Mesenchymal stem cell (in vitro differentiated cells and primary cell): ENCODE measurements at regions not wholly inside any gene's neighbourhood (a gene's known extent, or its start where the extent isn't known, plus 50 kb on each side); places are given as distances from the start of the nearest gene placed in this dataset.

Experiments used
- DNase-seq: peaks from one replicate; pipeline ENCODE4 v3.0.0-alpha.2; 2013
- H2AFZ ChIP-seq: one replicate; pipeline ENCODE4 v1.6.1; 2013; ENCODE audit warnings: low read depth, mild to moderate bottlenecking, control low read depth, inconsistent platforms, low read length, moderate library complexity
- H2AK5ac ChIP-seq: 2 replicates; pipeline ENCODE4 v1.6.1; 2013; ENCODE audit warnings: low read length, moderate library complexity, mild to moderate bottlenecking, inconsistent platforms; ENCODE audit not compliant: severe bottlenecking
- H2BK120ac ChIP-seq: one replicate; pipeline ENCODE4 v1.6.1; 2013; ENCODE audit warnings: low read depth, mild to moderate bottlenecking, inconsistent platforms, low read length, moderate library complexity
- H2BK12ac ChIP-seq, 2 experiments: one replicate each; pipeline ENCODE4 v1.6.1; 2013; ENCODE audit warnings: inconsistent platforms in 2 of 2, low read length in 2 of 2, mild to moderate bottlenecking in 2 of 2, moderate library complexity in 2 of 2, control low read depth in 1 of 2
- H2BK15ac ChIP-seq: one replicate; pipeline ENCODE4 v1.6.1; 2013; ENCODE audit warnings: mild to moderate bottlenecking, low read depth, inconsistent platforms; ENCODE audit not compliant: poor library complexity, severe bottlenecking
- H2BK5ac ChIP-seq: 2 replicates; pipeline ENCODE4 v1.6.1; 2013; ENCODE audit warnings: low read depth, mild to moderate bottlenecking, low read length, control low read depth, inconsistent platforms; ENCODE audit not compliant: poor library complexity, severe bottlenecking
- H3K14ac ChIP-seq, 2 experiments: one replicate each; pipeline ENCODE4 v1.6.1; 2013; ENCODE audit warnings: inconsistent platforms in 2 of 2, low read length in 2 of 2, control low read depth in 1 of 2, mild to moderate bottlenecking in 1 of 2, moderate library complexity in 1 of 2
- H3K18ac ChIP-seq, 2 experiments: one replicate each; pipeline ENCODE4 v1.6.1; 2013; ENCODE audit warnings: inconsistent platforms in 2 of 2, low read length in 2 of 2, control low read depth in 1 of 2, low read depth in 1 of 2, mild to moderate bottlenecking in 1 of 2
- H3K23ac ChIP-seq, 2 experiments: one replicate each; pipeline ENCODE4 v1.6.1; 2013; ENCODE audit warnings: inconsistent platforms in 2 of 2, low read length in 2 of 2, mild to moderate bottlenecking in 2 of 2, moderate library complexity in 2 of 2, control low read depth in 1 of 2
- H3K27ac ChIP-seq: 2 replicates; pipeline ENCODE4 v1.5.1; 2013; ENCODE audit warnings: mild to moderate bottlenecking, moderate library complexity, low read length, control low read depth, inconsistent platforms; ENCODE audit not compliant: poor library complexity, severe bottlenecking
- H3K27me3 ChIP-seq, 2 experiments: 2 replicates each; pipeline versions ENCODE4 v1.6.1 to v1.7.0; 2013; ENCODE audit warnings: low read length in 2 of 2, mild to moderate bottlenecking in 2 of 2, moderate library complexity in 2 of 2, control low read depth in 1 of 2, inconsistent platforms in 1 of 2; ENCODE audit not compliant: control insufficient read depth in 1 of 2, insufficient read depth in 1 of 2
- H3K36me3 ChIP-seq, 2 experiments: 2 replicates each; pipeline versions ENCODE4 v1.6.1 to v1.7.0; 2013; ENCODE audit warnings: low read length in 2 of 2, control low read depth in 1 of 2, inconsistent platforms in 1 of 2, low read depth in 1 of 2, mild to moderate bottlenecking in 1 of 2; ENCODE audit not compliant: insufficient read depth in 2 of 2, control insufficient read depth in 1 of 2
- H3K4ac ChIP-seq, 2 experiments: one replicate each; pipeline ENCODE4 v1.6.1; 2013; ENCODE audit warnings: inconsistent platforms in 2 of 2, low read length in 2 of 2, mild to moderate bottlenecking in 2 of 2, moderate library complexity in 2 of 2, control low read depth in 1 of 2, low read depth in 1 of 2
- H3K4me1 ChIP-seq: 2 replicates; pipeline ENCODE4 v1.6.1; 2013; ENCODE audit warnings: low read depth, low read length, control low read depth; ENCODE audit not compliant: control insufficient read depth, insufficient read depth
- H3K4me2 ChIP-seq: 2 replicates; pipeline ENCODE4 v1.6.1; 2013; ENCODE audit warnings: low read length, mild to moderate bottlenecking, inconsistent platforms; ENCODE audit not compliant: poor library complexity, severe bottlenecking
- H3K4me3 ChIP-seq, 2 experiments: 2 replicates each; pipeline versions ENCODE4 v1.5.1 to v1.7.0; 2013; ENCODE audit warnings: low read length in 2 of 2, mild to moderate bottlenecking in 2 of 2, control low read depth in 1 of 2, low read depth in 1 of 2; ENCODE audit not compliant: insufficient read depth in 1 of 2
- H3K79me1 ChIP-seq: replicated peaks from 2 replicates; pipeline ENCODE4 v1.6.1; 2013; ENCODE audit warnings: mild to moderate bottlenecking, control low read depth, low read length, inconsistent platforms; ENCODE audit not compliant: poor library complexity, severe bottlenecking
- H3K9ac ChIP-seq: 2 replicates; pipeline ENCODE4 v1.7.0; 2013; ENCODE audit warnings: mild to moderate bottlenecking, low read length, moderate library complexity
- H3K9me3 ChIP-seq: 2 replicates; pipeline ENCODE4 v1.7.0; 2013; ENCODE audit warnings: mild to moderate bottlenecking, low read length; ENCODE audit not compliant: control insufficient read depth
- H4K8ac ChIP-seq: one replicate; pipeline ENCODE4 v1.6.1; 2013; ENCODE audit warnings: inconsistent platforms, mild to moderate bottlenecking, low read length, moderate library complexity
- H4K91ac ChIP-seq: one replicate; pipeline ENCODE4 v1.6.1; 2013; ENCODE audit warnings: mild to moderate bottlenecking, low read length, inconsistent platforms
- WGBS: methylation state at CpG from one replicate; pipeline ENCODE4 v1.1.7; 2013; ENCODE audit warnings: mixed read lengths; 5-methylcytosine and 5-hydroxymethylcytosine counted together

GRCh38 chr10:120132811-120133210 lies 240.3 kb downstream of the SEC23IP start:
- no peak overlapping the region for H3K23ac ChIP-seq
- H3K4me2 ChIP-seq = no peak overlapping the region
- WGBS = 63% methylated on average over 4 of the region's 5 CpGs
- H3K4me1 ChIP-seq = no peaks in the 10 kb centered on the region
- H3K36me3 ChIP-seq = no peaks in the 10 kb centered on the region
- no peak overlapping the region for H3K4ac ChIP-seq
- no peak overlapping the region for H3K9ac ChIP-seq
- no peak overlapping the region for H2BK5ac ChIP-seq
- H2AK5ac ChIP-seq = no peak overlapping the region
- no peak overlapping the region for H2BK12ac ChIP-seq
- no peak overlapping the region for H2BK15ac ChIP-seq
- no peaks in the 10 kb centered on the region for H3K79me1 ChIP-seq
- H3K27ac ChIP-seq = no peak overlapping the region
- no peak overlapping the region for H2BK120ac ChIP-seq
- peaks cover 5% of the 10 kb centered on the region for H3K9me3 ChIP-seq
- H4K91ac ChIP-seq = no peak overlapping the region
- H3K18ac ChIP-seq = no peak overlapping the region
- peaks cover 0 to 3% of the 10 kb centered on the region in 2 experiments for H3K27me3 ChIP-seq
- H3K14ac ChIP-seq = no peak overlapping the region
- H3K4me3 ChIP-seq = no peak overlapping the region
- no peak overlapping the region for H2AFZ ChIP-seq
- H4K8ac ChIP-seq = no peak overlapping the region
- no peak for DNase-seq

GRCh38 chr10:120138689-120139088 lies 246.2 kb downstream of the SEC23IP start:
- no peak overlapping the region for H3K4ac ChIP-seq
- H3K23ac ChIP-seq = no peak overlapping the region
- no peaks in the 10 kb centered on the region for H3K36me3 ChIP-seq
- H3K27ac ChIP-seq = no peak overlapping the region
- H4K8ac ChIP-seq = no peak overlapping the region
- no peak overlapping the region for H4K91ac ChIP-seq
- no peak overlapping the region for H2AFZ ChIP-seq
- H3K79me1 ChIP-seq = no peaks in the 10 kb centered on the region
- WGBS = 90% methylated on average over 3 of the region's 3 CpGs
- DNase-seq = no peak
- peaks cover 5% of the 10 kb centered on the region for H3K9me3 ChIP-seq
- no peak overlapping the region for H2AK5ac ChIP-seq
- no peaks in the 10 kb centered on the region for H3K27me3 ChIP-seq
- no peak overlapping the region for H3K4me3 ChIP-seq
- H3K9ac ChIP-seq = no peak overlapping the region
- H2BK15ac ChIP-seq = no peak overlapping the region
- no peak overlapping the region for H2BK5ac ChIP-seq
- no peak overlapping the region for H3K14ac ChIP-seq
- H2BK12ac ChIP-seq = no peak overlapping the region
- H3K4me1 ChIP-seq = no peaks in the 10 kb centered on the region
- H2BK120ac ChIP-seq = no peak overlapping the region
- H3K4me2 ChIP-seq = no peak overlapping the region
- no peak overlapping the region for H3K18ac ChIP-seq

GRCh38 chr10:120145107-120145506 lies 252.6 kb downstream of the SEC23IP start:
- Histone ChIP-seq H2BK12ac (no peak overlapping the region), H3K4me1 (no peaks in the 10 kb centered on the region), H2BK120ac (no peak overlapping the region), H3K79me1 (no peaks in the 10 kb centered on the region), H3K4me3 (no peak overlapping the region), H3K27me3 (no peaks in the 10 kb centered on the region), H3K27ac (no peak overlapping the region), H3K4ac (no peak overlapping the region), H3K9me3 (no peaks in the 10 kb centered on the region), H4K8ac (no peak overlapping the region), H2AK5ac (no peak overlapping the region), H3K23ac (no peak overlapping the region), H3K36me3 (no peaks in the 10 kb centered on the region), H4K91ac (no peak overlapping the region), H2BK15ac (no peak overlapping the region), H2BK5ac (no peak overlapping the region), H2AFZ (no peak overlapping the region), H3K14ac (no peak overlapping the region), H3K18ac (no peak overlapping the region), H3K4me2 (no peak overlapping the region), H3K9ac (no peak overlapping the region)
- DNase-seq = no peak
- 82% methylated on average over 5 of the region's 5 CpGs for WGBS

DNA sequence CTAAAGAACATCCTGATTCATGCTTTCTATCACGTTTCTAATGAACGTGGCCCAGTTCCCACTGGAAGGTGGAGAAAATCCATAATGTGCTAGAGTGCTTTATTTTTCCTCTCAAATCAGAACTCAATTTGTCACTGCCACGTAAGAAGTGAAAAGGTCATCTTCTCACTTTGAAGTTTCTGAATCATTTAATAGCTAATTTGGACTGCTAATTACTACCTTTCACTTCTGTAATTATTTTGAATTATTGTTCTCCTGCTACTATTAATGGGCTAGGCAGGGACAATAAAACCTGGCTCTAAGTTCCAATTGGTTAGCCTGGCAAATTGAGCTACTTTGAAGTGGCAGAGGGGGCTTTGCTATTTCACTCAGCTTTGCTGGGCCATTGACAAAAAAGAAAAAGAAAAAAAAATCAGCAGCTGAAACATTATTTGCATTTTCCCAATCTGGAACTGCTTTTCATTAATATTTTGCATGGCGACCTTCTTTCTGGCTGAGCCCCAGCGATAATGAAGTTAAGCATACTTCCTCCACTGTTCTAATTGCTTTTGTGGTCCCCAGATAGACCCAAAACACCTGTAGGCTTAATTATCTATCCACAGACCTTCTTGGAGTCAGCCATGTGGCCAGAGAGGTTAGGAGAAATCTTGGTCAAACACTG lies 264.2 kb downstream of the SEC23IP start:
- 73% methylated on average over 5 of the region's 5 CpGs for WGBS
- Histone ChIP-seq H3K18ac (no peak overlapping the region), H3K4ac (no peak overlapping the region), H3K9me3 (no peaks in the 10 kb centered on the region), H2BK120ac (no peak overlapping the region), H4K8ac (no peak overlapping the region), H2BK12ac (no peak overlapping the region), H2AFZ (no peak overlapping the region), H3K14ac (no peak overlapping the region), H3K27ac (no peak overlapping the region), H3K79me1 (no peaks in the 10 kb centered on the region), H3K23ac (no peak overlapping the region), H2BK5ac (no peak overlapping the region), H3K4me1 (no peaks in the 10 kb centered on the region), H4K91ac (no peak overlapping the region), H3K9ac (no peak overlapping the region), H3K27me3 (no peaks in the 10 kb centered on the region), H3K4me2 (no peak overlapping the region), H3K4me3 (no peak overlapping the region), H2BK15ac (no peak overlapping the region), H2AK5ac (no peak overlapping the region), H3K36me3 (no peaks in the 10 kb centered on the region)
- no peak for DNase-seq
